WTC11 (cell line): ENCODE measurements at regions not wholly inside any gene's neighbourhood (a gene's known extent, or its start where the extent isn't known, plus 50 kb on each side); places are given as distances from the start of the nearest gene placed in this dataset.

Experiments used
- EMX1 ChIP-seq: fragments of 250-450 bp; sonication (Bioruptor Pico); IDR thresholded peaks from 2 replicates; pipeline ENCODE4 v1.8.0; 2021; ENCODE audit warnings: mild to moderate bottlenecking
- GABPB1 ChIP-seq: sonication (generic); formaldehyde crosslinking; IDR thresholded peaks from 2 replicates; pipeline ENCODE4 v1.8.1; 2023; ENCODE audit warnings: mild to moderate bottlenecking, missing genetic modification reagents
- NFE2L1 ChIP-seq: sonication (generic); formaldehyde crosslinking; IDR thresholded peaks from 2 replicates; pipeline ENCODE4 v1.8.1; 2023; ENCODE audit warnings: missing genetic modification reagents
- SMAD4 ChIP-seq: sonication (generic); formaldehyde crosslinking; IDR thresholded peaks from 2 replicates; pipeline ENCODE4 v1.8.0; 2022; ENCODE audit warnings: mild to moderate bottlenecking, missing genetic modification reagents
- SP1 ChIP-seq: sonication (generic); formaldehyde crosslinking; conservative IDR thresholded peaks from 2 replicates; pipeline ENCODE4 v1.8.1; 2022; ENCODE audit warnings: missing genetic modification reagents
- TF ChIP-seq, protein P1 (sequence below): fragments of 200-600 bp; IDR thresholded peaks from 2 replicates; pipeline ENCODE4 v1.8.0; 2022; ENCODE audit warnings: antibody characterized with exemption
- TF ChIP-seq, protein P2 (sequence below): sonication (generic); formaldehyde crosslinking; IDR thresholded peaks from 2 replicates; pipeline ENCODE4 v1.8.0; 2023; ENCODE audit warnings: missing genetic modification reagents, mild to moderate bottlenecking, borderline replicate concordance
- TF ChIP-seq, protein P3 (sequence below): fragments of 250-450 bp; sonication (Bioruptor Pico); IDR thresholded peaks from 2 replicates; pipeline ENCODE4 v1.9.0; 2021; ENCODE audit warnings: mild to moderate bottlenecking
- TF ChIP-seq, protein P4 (sequence below): sonication (generic); formaldehyde crosslinking; IDR thresholded peaks from 2 replicates; pipeline ENCODE4 v1.8.1; 2023; ENCODE audit warnings: mild to moderate bottlenecking, missing genetic modification reagents, moderate library complexity
- TF ChIP-seq, protein P5 (sequence below): sonication (generic); formaldehyde crosslinking; conservative IDR thresholded peaks from 2 replicates; pipeline ENCODE4 v1.8.1; 2022; ENCODE audit warnings: mild to moderate bottlenecking, missing genetic modification reagents

DNA sequence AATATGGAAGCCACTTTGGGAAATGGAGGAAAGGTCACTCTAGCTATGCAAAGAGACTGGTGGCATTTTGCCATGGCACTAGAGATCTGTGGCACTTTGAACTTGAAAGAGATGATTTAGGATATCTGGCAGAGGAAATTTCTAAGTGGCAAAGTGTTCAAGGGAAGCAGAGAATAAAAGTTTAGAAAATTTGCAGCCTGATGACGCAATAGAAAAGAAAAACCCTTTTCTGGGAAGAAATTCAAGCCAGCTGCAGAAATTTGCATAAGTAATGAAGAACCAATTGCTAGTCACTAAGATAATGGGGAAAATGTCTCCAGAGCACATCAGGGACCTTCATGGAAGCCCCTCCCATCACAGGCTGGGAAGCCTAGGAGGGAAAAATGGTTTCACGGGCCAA is 191.1 kb upstream of the B3GALT2 start:
- no peak for TF ChIP-seq NFE2L1 (CRISPR knock-in tag)
- TF ChIP-seq SMAD4 (CRISPR knock-in tag) = no peak
- TF ChIP-seq, protein P1, sequence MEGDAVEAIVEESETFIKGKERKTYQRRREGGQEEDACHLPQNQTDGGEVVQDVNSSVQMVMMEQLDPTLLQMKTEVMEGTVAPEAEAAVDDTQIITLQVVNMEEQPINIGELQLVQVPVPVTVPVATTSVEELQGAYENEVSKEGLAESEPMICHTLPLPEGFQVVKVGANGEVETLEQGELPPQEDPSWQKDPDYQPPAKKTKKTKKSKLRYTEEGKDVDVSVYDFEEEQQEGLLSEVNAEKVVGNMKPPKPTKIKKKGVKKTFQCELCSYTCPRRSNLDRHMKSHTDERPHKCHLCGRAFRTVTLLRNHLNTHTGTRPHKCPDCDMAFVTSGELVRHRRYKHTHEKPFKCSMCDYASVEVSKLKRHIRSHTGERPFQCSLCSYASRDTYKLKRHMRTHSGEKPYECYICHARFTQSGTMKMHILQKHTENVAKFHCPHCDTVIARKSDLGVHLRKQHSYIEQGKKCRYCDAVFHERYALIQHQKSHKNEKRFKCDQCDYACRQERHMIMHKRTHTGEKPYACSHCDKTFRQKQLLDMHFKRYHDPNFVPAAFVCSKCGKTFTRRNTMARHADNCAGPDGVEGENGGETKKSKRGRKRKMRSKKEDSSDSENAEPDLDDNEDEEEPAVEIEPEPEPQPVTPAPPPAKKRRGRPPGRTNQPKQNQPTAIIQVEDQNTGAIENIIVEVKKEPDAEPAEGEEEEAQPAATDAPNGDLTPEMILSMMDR = no peak
- TF ChIP-seq, protein P2, sequence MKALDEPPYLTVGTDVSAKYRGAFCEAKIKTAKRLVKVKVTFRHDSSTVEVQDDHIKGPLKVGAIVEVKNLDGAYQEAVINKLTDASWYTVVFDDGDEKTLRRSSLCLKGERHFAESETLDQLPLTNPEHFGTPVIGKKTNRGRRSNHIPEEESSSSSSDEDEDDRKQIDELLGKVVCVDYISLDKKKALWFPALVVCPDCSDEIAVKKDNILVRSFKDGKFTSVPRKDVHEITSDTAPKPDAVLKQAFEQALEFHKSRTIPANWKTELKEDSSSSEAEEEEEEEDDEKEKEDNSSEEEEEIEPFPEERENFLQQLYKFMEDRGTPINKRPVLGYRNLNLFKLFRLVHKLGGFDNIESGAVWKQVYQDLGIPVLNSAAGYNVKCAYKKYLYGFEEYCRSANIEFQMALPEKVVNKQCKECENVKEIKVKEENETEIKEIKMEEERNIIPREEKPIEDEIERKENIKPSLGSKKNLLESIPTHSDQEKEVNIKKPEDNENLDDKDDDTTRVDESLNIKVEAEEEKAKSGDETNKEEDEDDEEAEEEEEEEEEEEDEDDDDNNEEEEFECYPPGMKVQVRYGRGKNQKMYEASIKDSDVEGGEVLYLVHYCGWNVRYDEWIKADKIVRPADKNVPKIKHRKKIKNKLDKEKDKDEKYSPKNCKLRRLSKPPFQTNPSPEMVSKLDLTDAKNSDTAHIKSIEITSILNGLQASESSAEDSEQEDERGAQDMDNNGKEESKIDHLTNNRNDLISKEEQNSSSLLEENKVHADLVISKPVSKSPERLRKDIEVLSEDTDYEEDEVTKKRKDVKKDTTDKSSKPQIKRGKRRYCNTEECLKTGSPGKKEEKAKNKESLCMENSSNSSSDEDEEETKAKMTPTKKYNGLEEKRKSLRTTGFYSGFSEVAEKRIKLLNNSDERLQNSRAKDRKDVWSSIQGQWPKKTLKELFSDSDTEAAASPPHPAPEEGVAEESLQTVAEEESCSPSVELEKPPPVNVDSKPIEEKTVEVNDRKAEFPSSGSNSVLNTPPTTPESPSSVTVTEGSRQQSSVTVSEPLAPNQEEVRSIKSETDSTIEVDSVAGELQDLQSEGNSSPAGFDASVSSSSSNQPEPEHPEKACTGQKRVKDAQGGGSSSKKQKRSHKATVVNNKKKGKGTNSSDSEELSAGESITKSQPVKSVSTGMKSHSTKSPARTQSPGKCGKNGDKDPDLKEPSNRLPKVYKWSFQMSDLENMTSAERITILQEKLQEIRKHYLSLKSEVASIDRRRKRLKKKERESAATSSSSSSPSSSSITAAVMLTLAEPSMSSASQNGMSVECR (CRISPR knock-in tag) = no peak
- TF ChIP-seq SP1 (CRISPR knock-in tag) = no peak
- no peak for TF ChIP-seq GABPB1
- TF ChIP-seq, protein P3, sequence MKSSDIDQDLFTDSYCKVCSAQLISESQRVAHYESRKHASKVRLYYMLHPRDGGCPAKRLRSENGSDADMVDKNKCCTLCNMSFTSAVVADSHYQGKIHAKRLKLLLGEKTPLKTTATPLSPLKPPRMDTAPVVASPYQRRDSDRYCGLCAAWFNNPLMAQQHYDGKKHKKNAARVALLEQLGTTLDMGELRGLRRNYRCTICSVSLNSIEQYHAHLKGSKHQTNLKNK = no peak
- TF ChIP-seq EMX1 (CRISPR knock-in tag) = no peak
- TF ChIP-seq, protein P4, sequence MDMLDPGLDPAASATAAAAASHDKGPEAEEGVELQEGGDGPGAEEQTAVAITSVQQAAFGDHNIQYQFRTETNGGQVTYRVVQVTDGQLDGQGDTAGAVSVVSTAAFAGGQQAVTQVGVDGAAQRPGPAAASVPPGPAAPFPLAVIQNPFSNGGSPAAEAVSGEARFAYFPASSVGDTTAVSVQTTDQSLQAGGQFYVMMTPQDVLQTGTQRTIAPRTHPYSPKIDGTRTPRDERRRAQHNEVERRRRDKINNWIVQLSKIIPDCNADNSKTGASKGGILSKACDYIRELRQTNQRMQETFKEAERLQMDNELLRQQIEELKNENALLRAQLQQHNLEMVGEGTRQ (CRISPR knock-in tag) = no peak
- TF ChIP-seq, protein P5, sequence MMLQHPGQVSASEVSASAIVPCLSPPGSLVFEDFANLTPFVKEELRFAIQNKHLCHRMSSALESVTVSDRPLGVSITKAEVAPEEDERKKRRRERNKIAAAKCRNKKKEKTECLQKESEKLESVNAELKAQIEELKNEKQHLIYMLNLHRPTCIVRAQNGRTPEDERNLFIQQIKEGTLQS (CRISPR knock-in tag) = no peak
